Limb (tissue), 2 donors: ENCODE measurements at regions not wholly inside any gene's neighbourhood (a gene's known extent, or its start where the extent isn't known, plus 50 kb on each side); places are given as distances from the start of the nearest gene placed in this dataset.
A peak's percentile ranks its signal among the peaks of the same experiment; 100 is the strongest.

Source experiments
- DNase-seq, 2 donors: peaks; one replicate each; pipeline ENCODE4 v3.0.0-alpha.2; 2016; ENCODE audit errors: extremely low spot score in 2 of 2

- no peak for DNase-seq
Measured at GRCh38 chr10:108275895-108276685, 1111.6 kb upstream of the SORCS1 start.

- DNase-seq = no peak
Measured at GRCh38 chr10:108260383-108260906, 1095.9 kb upstream of the SORCS1 start.

- no peak for DNase-seq
Measured at GRCh38 chr10:108254089-108254488, 1089.6 kb upstream of the SORCS1 start.

GRCh38 chr10:108252771-108253170, 1088.3 kb upstream of the SORCS1 start:
- DNase-seq = no peak

GRCh38 chr10:108250936-108251620, 1086.6 kb upstream of the SORCS1 start:
- DNase-seq = no peak

GRCh38 chr10:108249940-108250339, 1085.4 kb upstream of the SORCS1 start:
- DNase-seq = no peak

GRCh38 chr10:108244443-108245228, 1080.1 kb upstream of the SORCS1 start:
- DNase-seq = no peak

- DNase-seq = no peak
Measured at GRCh38 chr10:108241166-108241565, 1076.7 kb upstream of the SORCS1 start.

GRCh38 chr10:108238261-108238660, 1073.8 kb upstream of the SORCS1 start:
- no peak for DNase-seq

GRCh38 chr10:108230478-108231170, 1066.1 kb upstream of the SORCS1 start:
- DNase-seq = no peak

- DNase-seq = no peak
Measured at GRCh38 chr10:108208732-108209131, 1044.2 kb upstream of the SORCS1 start.

- DNase-seq = no peak
Measured at GRCh38 chr10:108208038-108208437, 1043.5 kb upstream of the SORCS1 start.

GRCh38 chr10:108204528-108205305, 1040.2 kb upstream of the SORCS1 start:
- DNase-seq = peak in 1 of 2 donors; percentile 7

GRCh38 chr10:108203905-108204527, 1039.5 kb upstream of the SORCS1 start:
- no peak for DNase-seq

- no peak for DNase-seq
Measured at GRCh38 chr10:108187408-108188012, 1023.0 kb upstream of the SORCS1 start.

GRCh38 chr10:108184114-108184513, 1019.6 kb upstream of the SORCS1 start:
- DNase-seq = no peak

GRCh38 chr10:108180878-108181277, 1016.4 kb upstream of the SORCS1 start:
- no peak for DNase-seq

- no peak for DNase-seq
Measured at GRCh38 chr10:108169846-108170245, 1005.3 kb upstream of the SORCS1 start.

GRCh38 chr10:108167766-108168165, 1003.3 kb upstream of the SORCS1 start:
- no peak for DNase-seq

- DNase-seq = no peak
Measured at GRCh38 chr10:108166401-108166800, 1001.9 kb upstream of the SORCS1 start.
